DOHH2 (cell line): ENCODE measurements at regions not wholly inside any gene's neighbourhood (a gene's known extent, or its start where the extent isn't known, plus 50 kb on each side); places are given as distances from the start of the nearest gene placed in this dataset.
"Not testable (repeated sequence)": the region's sequence is repeated elsewhere in the genome, so short reads cannot be mapped to it uniquely, and the experiment has no call there.

Experiments
- CTCF ChIP-seq: fragments of 200-600 bp; sonication (generic); IDR thresholded peaks from one replicate; pipeline ENCODE4 v1.5.1; 2014; ENCODE audit warnings: antibody characterized with exemption, mild to moderate bottlenecking, low read depth, low read length; ENCODE audit not compliant: poor library complexity, severe bottlenecking
- EZH2phosphoT487 ChIP-seq: fragments of 200-600 bp; sonication (generic); IDR thresholded peaks from 2 replicates; pipeline ENCODE4 v1.6.1; 2017; ENCODE audit warnings: borderline replicate concordance, mild to moderate bottlenecking, antibody characterized with exemption, low read length, moderate library complexity, mixed read lengths

GRCh38 chr15:25248087-25248486, 190.7 kb downstream of the UBE3A start:
- not testable (repeated sequence) for TF ChIP-seq CTCF, EZH2phosphoT487
